ENCODE measurements at regions not wholly inside any gene's neighbourhood (a gene's known extent, or its start where the extent isn't known, plus 50 kb on each side); places are given as distances from the start of the nearest gene placed in this dataset.
A peak's percentile ranks its signal among the peaks of the same experiment; 100 is the strongest.

DNA sequence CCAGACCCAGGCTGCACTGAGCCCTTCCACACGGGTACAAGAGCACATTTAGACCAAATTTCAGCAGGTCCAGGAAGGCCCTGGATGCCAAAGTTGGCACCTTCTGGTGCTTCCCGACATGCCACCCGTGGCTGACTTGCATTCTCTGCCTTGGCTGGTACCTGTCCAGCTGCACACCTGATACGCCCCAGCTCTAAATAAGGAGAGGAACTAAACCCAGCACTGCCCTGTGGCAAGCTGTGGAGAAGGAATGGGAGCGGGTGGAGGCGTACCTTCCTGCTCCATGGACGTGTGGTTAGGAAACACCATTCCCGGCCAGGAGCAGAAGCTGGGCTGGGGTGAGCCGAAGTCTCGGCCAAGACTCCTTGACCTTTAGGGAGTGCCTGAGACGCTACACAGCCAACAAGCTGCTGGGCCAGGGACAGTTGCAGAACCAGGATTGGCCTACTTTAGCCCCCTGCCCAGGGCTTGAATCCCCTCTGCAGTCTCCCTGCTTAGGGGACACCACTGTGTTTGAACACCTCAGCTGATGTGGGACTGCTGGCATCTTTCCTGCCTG, 86.5 kb upstream of the TAF1B start:
- DNase-seq: no peak

DNA sequence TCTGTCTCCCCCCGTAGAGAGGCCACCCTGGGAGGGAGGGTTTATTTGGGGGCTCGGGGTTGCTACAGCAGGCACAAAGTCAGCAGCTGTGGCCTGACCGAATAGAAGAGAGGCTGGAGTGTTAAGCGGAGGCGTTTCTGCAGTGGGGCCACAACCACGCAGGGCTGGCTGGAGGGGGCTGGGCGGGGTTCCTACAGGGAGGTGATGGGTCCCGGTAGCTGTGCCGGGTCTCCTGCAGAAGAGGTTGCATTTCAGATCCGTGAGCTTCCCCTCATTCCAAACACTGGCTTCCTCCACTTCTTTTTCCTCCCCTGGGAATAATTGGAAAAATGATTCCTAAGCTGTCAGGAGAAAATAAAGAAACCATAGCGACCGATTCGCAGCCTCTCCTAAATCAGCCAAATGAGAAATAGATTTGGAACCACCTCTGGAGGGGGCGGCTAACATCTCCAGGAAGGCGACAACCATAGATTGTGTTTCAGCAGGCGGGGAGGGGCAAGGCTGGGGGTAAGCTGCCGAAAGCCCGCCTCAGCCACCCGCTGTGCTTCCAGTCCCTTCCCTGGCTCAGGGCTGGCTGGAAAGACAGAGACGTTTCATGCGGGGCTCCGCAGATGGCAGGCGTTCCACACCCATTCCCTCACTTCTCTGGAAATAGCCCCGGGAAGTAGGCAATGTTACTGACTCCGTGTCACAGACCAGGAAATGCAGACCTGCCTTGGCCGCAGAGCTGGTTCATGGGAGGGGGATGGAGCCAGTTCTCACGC, 85.6 kb upstream of the TAF1B start:
- DNase-seq: peak in 1 of 2 donors; percentile 45

DNA sequence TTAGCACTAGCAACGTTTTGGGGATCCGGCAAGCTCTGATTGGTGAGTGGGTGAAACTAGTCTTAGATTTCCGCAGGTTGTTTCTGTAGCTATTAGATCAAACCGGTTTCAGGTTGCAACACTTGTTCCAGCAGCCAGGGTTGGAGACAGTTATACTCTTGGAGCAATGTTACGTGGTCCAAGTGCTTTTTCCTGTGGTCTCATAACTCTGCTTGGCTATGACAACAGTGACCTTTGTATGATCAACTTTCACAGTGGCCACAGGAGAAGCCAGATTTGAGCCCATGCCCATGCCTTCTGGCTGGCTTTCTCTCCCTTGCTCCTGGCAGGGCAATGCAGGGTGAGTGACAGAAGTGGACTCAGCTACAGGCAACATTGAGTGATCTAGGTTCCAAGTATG, 84.5 kb upstream of the TAF1B start:
- no peak for DNase-seq

DNA sequence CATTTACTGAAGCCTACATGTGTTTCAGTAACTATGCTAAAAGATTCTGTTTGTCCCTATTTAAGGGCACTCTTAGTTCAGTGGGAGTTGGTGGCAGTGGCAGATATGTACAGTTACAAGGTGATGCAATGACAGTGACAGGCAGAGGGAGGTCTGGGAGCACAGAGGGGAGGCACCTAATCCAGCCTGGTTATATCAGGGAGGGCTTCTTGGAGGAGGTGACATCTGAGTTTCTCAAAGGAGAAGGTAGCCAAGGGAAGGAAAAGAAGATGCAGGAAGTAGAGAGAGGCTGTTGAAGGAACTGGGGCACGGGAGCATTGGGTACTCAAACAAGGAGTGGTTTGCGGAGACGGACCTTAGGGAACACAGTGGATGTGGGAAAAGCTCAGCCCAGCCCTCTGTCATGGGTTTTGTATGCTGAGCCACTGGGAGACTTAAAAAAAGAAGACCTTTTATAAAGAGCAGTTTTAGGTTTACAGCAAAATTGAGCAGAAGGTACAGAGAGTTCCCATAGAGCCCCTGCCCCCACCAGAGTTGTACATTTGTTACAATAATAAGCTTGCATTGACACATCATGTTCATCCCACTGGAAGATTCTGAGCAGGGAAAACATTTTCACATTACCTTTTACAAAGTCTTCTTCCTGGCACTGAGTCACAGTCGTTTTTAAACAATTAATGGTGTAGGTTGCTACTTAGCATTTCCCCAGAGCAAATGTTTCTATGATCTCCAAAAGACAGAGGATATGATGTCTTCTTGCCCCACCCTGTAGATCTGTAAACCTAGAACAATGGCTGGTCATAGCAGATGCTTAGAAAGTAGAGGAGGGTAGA, 83.0 kb upstream of the TAF1B start:
- DNase-seq: no peak

DNA sequence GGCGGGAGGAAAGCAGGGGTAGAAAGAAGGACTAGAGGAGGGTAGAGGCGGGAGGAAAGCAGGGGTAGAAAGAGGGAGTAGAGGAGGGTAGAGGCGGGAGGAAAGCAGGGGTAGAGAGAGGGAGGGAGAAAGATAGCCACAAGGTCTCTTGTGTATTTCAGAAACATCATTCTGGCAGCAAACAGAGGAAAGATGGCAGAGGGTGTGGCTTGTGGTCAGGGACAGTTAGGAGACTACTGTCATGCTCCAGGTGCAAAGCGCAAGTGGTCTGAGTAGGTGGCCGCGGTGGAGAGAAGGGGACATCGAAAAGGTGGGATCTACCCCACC, 82.4 kb upstream of the TAF1B start:
- no peak for DNase-seq

DNA sequence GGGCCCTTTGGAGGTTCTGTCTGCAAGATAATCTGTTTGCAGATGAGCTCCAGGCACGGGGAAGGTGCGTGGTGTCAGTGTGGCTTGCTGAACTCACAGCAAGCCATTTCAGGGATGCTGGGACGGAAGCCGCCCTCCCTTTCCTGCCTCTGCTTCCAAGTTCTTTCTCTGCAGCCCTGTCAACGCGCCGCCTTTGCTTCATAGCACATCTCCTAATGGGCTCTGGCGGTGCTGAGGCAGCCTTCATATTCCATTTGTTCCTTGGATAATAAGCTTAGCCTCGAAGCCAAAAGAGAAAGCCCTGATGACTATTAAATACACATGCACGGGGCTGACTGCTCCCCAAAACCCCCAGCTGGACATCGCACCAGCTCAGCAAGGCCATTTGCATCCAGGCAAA, 81.7 kb upstream of the TAF1B start:
- no peak for DNase-seq

DNA sequence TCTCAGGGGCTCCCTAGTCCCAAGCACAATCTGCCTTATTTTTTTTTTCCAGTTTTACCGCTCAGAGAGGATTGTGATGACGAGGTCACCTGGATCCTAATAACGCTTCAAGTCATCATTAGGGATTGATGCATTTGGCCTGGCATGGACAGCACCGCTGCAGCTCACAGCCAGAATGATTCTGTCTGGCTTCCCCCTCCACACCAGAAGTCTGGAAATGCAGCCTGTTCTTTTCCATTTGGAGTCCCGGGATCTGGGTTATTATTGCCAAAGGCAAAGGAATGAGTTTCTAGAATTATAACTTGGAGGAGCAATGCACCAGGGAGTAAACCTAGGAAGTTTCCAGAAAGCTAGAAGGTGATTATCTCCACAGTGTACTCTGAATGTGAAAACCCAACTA, 81.1 kb upstream of the TAF1B start:
- no peak for DNase-seq

DNA sequence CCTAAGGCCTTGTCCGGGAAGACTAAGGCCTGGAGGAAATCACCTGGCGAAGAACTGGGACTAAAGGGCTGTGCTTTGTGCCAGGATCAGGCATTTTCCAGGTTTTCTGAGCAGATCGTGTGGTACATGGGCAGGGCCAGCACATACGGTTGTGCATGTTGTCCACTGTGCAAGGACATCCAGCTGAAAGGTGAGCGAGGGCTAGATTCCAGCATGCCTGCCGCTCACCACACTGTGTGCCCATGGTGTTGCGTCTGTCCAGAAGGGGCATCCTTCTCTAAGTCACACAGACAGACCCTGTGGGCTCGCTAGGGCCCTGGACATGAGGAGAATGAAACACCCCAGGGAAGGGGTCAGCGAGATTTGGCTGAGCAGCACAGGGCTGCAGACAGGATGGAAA, 80.3 kb upstream of the TAF1B start:
- DNase-seq: no peak

DNA sequence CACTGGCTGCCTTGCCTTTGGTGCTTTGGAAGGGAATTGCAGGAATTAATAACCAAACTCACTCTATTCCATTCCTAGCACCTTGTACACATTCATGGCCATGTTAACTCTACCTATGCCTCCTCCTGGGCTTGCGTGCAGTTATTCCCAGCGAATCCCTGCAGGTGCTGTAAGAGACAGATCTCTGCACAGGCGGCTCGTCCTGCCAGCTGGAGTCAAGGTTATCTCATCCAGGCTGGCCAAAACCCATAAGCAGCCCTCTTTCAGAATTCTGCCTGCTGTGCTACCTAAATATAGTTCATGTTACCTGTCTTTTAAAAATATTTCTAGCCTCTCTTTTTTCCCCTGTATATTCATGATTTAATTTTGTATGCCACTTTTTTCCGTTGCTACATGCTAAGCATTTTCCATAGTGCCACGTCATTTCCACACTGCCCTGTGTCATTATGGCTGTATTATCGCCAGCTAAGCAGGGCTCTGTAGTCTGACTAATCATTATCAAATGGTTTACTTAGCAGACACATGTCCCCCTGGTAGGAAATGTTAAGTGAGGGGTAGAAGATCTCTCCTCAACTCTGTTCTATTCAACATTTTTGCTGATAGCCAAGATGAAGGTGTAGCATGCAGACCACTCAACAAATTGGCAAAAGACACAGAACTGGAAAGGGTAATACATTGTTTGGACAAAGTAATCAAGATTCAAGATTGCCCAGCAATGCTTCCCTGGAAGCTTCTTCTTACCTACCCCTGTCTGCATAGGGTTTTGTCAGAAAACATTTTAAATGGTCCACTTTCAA, 79.7 kb upstream of the TAF1B start:
- DNase-seq: no peak

DNA sequence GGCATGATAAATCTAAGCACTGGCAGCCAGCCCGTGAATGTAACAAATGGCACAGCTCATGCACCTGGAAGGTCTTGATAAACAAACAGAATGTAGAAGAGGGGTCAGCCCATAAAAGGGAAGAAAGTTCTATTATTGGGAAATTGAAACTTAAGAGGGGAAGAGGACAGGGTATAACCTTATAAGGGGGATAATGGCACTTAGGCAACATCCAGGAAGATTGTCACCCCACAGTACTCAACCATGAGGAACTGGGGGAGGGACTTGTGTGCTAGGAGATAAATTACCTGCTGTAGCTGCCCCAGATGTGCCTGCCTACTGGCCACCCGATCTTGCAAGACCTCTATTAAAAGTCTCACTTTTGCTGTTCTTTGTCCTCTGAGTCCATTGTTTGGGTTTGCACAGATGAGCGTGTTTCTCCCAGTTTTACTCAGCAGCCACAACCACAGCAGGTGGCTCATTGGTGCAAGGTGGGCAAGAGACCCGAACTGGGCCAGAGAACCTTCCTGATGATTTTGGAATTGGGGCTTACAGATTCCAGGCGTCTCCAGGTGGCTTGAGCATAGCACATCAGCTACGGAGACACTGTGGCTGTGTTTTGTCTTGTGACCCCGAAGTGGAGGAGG, 79.0 kb upstream of the TAF1B start:
- DNase-seq: no peak

DNA sequence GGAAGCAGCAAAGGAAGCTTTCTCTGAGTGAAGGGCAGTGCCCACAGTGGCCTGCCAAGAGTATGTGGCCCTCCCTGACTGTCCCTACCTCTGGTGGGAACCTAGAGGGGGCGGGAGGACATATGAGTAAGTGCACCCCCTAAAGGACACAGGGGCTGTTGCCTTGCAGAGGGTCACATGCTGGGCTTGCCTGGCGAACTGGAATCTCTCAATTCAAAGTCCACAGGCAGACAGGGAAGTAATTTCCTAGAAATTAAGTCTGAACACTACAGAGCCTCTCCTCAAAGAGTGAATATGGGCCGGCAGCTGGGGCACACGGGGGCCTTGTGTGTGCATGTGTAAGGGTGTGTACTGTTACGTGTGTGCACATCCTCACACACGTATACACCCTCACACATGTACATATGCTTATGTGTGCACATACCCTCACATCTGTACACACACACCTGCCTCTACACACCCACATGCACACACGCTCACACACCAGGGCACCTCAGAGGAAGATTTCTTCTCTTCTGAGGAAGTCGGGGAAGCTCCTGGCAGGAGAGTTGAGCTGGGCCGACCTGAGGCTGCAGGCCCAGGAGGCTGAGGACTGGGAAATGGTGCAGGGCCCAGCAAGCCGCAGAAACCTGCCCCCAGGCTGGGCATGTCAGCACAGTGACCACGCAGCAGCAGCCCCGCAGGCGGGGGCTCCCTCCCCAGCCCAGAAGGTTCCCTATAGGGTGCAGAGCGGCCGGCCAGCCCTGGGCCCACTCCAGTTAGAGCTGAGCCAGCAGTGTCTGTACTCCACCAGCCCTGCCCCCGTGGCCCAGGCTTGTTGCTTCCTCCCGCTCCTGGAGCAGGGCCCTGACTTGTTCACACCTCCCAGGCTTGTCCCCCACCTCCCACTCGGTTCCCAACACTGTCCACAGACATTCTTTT, 77.4 kb upstream of the TAF1B start:
- no peak for DNase-seq

DNA sequence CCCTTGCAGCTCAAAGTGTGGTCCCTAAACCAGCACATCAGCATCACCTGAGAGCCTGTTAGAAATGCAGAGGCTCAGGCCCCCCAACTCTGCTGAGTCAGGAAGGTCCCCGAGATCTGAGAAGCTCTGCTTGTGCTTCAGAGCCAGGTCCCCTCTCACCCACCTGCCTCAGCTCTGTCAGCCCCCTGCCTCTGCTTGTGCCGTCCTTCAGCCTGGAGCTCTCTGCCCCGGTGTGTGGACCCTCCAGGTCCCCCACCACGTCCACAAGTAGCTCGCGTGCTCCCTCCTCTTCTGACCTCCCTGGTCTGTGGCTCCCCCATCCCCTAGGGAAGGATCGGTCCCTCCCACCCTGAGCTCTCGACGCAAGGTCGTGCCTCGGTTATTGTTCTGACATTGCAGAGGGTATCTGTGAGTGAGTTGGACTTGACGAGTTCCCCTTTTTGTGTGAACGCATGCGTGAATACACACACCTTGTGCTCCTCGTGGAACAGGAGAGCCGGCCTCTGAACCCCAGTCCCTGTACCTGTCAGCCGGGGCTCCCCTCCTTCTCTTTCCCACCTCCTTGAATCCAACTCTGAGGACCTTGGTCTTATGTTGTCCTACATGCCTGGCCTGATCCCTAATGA, 75.5 kb upstream of the TAF1B start:
- DNase-seq: no peak

DNA sequence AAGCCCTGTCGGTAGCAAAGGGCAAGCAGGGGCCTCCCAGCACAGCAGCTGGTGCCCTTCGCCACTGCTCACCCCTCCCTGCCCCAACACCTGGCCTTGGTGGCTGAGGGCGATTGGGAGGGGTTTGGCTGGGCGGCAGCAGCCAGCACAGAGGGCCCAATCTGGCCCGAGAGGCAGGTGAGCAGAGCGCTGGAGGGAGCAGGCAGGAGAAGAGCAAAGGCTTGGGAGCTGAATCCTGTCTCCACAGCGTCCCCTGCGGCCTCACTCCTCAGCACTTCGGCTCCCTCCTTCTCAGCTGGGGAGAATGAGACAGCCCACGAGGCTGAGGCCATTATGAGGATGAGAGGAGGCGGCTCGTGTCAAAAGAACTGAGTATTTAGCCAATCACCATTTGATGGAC, 74.9 kb upstream of the TAF1B start:
- DNase-seq: no peak

DNA sequence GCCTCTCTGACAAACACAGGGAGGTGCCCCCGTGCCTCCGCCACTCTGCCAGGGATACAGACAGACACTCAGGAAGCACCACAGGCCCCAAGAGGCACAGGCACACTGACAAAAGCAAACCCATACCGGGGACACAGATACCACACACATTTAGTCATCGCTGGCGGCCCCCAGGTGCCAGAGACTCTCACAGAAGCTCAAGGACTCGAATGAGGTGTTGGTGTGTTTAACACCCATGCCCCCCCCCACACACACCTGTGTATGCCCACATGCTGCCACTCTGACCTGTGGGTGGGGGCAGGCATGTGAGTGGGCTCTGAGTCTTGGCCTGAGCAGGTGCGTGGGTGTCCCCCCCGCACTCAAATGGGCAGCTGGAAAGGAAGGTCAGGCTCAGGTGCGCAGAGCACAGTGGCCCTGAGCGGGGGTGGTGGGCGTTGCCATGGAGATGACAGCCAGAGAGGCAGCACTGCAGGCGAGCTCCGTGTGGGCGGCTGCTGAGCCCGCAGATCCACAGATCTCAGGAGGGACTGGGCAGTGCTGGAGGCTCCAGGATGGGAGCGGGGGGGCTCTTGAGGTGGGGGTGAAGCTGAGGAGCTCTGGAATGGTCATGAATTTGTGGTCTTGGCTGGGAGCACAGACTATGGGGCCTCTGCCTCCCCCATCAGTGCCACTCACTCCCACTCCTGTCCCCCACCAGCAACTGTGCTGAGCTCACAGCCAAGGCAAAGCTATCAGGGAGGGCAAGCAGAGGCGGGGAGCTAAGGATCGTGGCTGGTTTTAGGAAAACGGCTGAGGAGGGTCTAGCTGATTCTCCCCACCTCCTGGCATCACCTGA, 73.9 kb upstream of the TAF1B start:
- no peak for DNase-seq

DNA sequence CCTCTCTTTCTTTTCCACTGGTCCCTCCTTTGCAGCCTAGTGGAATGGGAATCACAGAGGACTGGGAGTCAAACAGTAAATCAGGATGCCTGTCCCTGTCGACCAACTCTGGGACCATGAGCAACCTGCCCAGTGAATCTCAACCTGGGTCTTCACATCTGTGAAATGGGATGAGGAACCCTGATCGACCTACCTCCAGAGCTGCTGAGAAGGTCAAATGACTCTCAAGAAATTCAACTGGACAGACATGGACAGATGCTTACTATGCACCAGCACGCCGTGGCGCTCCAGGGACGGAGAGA, 73.3 kb upstream of the TAF1B start:
- no peak for DNase-seq

DNA sequence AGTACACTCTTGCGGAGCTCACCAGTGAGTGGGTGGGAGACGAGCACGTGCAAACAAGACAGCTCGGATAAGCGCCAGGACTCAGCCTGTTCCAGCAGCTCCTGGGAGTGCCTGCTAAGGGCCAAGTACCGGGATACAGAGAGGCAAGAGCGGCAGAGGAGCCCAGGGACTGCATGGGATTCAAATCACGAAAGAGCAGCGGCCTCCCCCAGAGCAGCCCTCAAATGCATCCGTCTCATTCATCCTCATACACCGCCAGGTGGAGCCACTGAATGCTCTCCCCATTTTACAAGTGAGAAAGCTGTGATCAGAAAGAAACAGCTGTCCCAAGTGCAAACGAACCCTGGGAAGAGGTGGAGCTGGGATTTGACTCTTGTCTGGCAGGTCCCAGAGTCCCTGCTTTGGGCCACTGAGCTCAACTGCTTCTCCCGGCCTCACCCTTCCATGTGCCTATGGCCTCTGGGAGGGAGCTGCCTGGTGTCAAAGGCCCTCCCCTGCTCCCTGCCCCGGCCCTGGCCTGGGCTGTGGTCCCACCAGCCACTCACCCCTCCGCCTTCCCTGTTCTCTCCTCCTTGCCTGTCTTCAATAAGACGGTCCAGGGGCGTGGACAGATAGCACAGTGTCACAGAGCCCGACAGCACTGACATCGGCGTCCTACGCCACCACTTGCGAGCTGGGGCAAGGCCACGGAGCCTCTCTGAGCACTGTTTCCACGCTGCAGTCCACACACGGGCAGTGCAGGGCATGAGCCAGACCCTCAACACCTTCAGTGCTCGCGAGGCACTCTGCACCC, 72.8 kb upstream of the TAF1B start:
- DNase-seq: peak; percentile 56 to 72

DNA sequence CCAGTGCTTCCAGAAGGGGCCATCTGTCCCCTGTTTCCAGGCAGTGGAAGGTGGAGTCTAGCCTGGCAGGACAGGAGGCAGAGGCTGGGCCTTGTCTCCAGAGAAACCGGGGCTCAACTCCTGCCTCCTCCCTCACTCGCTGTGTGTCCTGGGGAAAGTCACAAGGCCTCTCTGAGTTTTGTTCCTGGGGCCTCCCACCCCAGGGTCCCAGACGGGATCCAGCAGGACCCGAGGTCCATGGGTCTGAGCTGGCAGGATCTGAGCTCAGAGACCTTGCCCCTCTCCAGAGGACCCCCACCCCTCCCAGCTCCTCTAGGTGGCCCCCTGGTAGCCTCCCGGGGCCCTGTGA, 72.2 kb upstream of the TAF1B start:
- DNase-seq: no peak

DNA sequence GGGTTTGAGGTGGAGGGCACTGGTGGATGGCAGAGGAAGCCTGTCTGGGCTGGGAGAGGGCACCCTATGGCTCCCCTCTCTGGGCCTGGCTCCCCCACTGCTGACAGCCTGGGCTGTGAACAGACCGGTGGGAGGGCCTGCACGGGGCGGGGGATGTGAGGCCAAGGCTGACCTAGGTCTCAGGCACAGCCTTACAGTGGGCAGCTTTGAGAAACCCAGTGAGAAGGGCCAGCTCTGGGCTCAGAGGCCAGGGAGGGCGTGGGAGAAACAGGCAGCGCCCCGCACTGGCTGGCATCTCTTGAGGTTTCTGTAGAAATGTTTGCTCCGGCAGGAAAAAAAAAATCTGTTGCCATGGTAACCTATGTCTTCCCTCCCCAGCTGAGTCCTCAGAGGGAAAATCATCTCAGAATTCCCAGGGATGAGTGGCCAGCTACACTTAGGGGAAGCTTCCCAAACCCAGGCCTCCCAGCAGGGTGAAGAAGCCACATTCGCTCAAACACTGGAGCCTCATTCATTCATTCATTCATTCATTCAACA, 71.7 kb upstream of the TAF1B start:
- peak in 1 of 2 donors; percentile 35 for DNase-seq
